ENCODE measurements at regions not wholly inside any gene's neighbourhood (a gene's known extent, or its start where the extent isn't known, plus 50 kb on each side); places are given as distances from the start of the nearest gene placed in this dataset.

DNA sequence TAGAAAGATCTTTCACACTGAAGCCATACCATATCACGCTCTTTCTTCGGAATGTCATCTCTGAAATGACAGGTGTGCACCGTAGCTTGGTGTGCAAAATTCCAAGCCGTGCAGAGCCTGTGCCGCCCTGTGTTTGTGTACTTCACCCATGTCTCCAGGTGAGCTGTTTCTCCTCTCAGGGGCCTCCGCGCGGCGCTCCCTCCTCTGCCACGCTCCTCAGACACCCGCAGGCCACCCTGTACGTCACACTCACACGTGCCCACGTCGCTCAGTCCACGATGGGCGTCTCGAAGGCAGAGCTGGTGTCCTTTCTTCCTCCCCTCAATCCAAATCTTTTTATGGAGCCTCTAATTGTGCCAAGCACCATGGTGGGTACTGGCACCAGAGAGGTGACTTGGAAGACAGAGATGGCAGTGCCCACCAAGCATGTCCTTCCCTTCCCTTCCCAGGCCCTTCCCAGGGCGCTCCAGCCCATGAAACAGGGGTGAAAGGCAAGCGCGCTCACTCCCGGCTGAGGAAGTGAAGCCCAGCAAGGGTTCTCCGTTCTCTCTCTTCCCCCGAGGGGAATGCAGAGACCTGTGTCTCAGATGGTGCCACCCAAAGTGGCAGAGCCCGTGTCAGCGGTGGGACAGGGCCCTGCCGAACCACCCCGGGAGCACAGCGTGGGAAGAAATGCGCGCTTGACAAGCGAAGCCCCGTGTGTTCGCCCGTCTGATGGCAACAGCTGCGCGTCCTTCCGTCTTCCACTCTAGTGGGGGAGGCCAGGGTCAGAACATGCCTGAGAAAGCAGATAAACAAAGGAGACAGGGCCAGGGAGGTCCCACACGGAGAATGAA, 292.5 kb upstream of the SHH start:
- H3K27ac ChIP-seq: no peak overlapping the region
- DNase-seq: no peak

DNA sequence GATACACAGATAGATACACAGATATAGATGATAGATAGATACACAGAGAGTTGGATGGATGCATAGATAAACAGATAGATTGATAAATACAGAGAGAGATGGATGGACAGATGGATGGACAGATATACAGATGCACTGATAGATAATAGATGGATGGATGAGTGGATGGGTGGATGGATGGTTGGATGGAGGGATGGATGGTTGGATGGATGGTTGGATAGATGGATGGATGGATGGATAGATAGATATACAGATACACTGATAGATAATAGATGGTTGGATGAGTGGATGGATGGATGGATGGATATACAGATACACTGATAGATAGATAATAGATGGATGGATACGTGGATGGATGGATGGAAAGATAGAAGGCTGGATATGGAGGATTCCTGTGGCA, 290.0 kb upstream of the SHH start:
- DNase-seq (no peak), ATAC-seq (no peak)
- H3K27me3 ChIP-seq: no peaks in the 10 kb centered on the region
- H3K36me3 ChIP-seq: no peaks in the 10 kb centered on the region
- no peaks in the 10 kb centered on the region for H3K4me1 ChIP-seq
- no peak overlapping the region for H3K27ac ChIP-seq
- H3K4me3 ChIP-seq: no peak overlapping the region
- TF ChIP-seq, protein P1, sequence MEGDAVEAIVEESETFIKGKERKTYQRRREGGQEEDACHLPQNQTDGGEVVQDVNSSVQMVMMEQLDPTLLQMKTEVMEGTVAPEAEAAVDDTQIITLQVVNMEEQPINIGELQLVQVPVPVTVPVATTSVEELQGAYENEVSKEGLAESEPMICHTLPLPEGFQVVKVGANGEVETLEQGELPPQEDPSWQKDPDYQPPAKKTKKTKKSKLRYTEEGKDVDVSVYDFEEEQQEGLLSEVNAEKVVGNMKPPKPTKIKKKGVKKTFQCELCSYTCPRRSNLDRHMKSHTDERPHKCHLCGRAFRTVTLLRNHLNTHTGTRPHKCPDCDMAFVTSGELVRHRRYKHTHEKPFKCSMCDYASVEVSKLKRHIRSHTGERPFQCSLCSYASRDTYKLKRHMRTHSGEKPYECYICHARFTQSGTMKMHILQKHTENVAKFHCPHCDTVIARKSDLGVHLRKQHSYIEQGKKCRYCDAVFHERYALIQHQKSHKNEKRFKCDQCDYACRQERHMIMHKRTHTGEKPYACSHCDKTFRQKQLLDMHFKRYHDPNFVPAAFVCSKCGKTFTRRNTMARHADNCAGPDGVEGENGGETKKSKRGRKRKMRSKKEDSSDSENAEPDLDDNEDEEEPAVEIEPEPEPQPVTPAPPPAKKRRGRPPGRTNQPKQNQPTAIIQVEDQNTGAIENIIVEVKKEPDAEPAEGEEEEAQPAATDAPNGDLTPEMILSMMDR (IDR thresholded peaks at IDR 0.05): no peak
- intact Hi-C loops (cut with DNase I): no loop called here
- no peaks in the 10 kb centered on the region for H3K9me3 ChIP-seq

More for the DNA sequence above, 292.5 kb upstream of the SHH start:
- no peak overlapping the region for H3K4me3 ChIP-seq
- intact Hi-C loops (cut with DNase I): no loop called here
- H3K4me1 ChIP-seq: no peaks in the 10 kb centered on the region
- TF ChIP-seq, protein P1 (IDR thresholded peaks at IDR 0.05): no peak
- no peaks in the 10 kb centered on the region for H3K36me3 ChIP-seq
- H3K9me3 ChIP-seq: no peaks in the 10 kb centered on the region
- ATAC-seq: no peak
- no peaks in the 10 kb centered on the region for H3K27me3 ChIP-seq

DNA sequence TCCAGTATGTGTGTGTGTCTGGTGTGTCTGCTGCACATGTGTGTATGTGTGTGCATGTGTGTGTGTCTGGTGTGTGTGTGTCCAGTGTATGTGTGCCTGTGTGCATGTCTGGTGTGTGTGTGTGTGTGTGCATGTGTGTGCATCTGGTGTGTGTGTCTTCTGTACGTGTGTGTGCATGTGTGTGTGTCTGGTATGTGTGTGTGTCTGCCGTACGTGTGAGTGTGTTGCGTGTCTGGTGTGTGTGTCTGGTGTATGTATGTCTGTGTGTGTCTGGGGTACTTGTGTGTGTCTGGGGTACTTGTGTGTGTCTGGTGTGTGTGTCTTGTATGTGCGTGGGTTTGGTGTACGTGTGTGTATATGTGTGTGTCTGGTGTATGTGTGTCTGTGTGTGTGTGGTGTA, 289.1 kb upstream of the SHH start:
- no peak for ATAC-seq
- intact Hi-C loops (cut with DNase I): no loop called here
- H3K27me3 ChIP-seq: peaks cover 0 to 5% of the 10 kb centered on the region in 2 donors
- H3K36me3 ChIP-seq: no peaks in the 10 kb centered on the region
- TF ChIP-seq, protein P1 (IDR thresholded peaks at IDR 0.05): no peak
- H3K9me3 ChIP-seq: no peaks in the 10 kb centered on the region
- H3K27ac ChIP-seq: no peak overlapping the region
- H3K4me1 ChIP-seq: no peaks in the 10 kb centered on the region
- no peak overlapping the region for H3K4me3 ChIP-seq
- DNase-seq: no peak

DNA sequence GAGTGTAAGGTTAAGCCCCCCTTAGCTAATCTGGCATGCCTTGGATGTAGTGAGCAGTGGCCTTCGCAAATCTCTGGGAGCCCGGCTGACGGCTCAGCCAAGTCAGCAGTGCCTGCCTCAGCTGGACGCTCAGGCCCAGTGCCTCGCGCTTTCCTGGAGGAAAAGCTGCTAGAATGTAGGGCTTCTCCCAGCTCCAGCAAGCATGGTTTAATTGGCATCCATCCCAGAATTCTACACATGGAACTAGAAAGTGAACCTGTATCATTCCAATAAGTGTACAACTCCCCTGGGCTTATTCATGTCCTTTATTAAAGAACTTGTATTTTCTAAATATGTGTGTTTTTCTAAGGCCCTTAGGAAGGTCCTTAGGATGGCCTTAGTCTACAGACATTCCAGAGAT, 287.8 kb upstream of the SHH start:
- TF ChIP-seq, protein P1 (IDR thresholded peaks at IDR 0.05): no peak
- Histone ChIP-seq H3K4me1 (no peaks in the 10 kb centered on the region), H3K4me3 (no peak overlapping the region), H3K9me3 (no peaks in the 10 kb centered on the region), H3K27me3 (peaks cover 0 to 5% of the 10 kb centered on the region in 2 donors), H3K27ac (no peak overlapping the region), H3K36me3 (no peaks in the 10 kb centered on the region)
- DNase-seq (peak in 1 of 4 donors; percentile 16), ATAC-seq (no peak)
- intact Hi-C loops (cut with DNase I): no loop called here

DNA sequence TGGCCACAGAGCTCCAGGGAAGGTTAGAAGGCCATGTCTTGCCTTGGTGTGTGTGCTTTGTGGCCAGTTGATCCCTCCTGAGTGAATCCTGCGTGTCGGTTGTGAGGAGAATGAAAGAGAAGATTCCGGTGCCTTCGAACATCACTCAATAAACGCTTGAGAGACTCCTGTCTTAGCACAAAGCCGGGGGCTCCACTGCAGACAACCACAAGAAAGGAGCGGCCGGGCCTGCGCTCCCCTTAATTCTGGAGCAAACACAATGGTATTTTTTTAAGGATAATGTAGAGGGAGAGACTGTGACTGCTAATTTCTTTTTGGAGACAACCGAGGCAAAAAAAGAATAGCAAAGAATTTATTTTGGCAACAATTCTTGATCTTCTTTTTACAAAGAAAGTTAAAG, 286.8 kb upstream of the SHH start:
- intact Hi-C loops (cut with DNase I): no loop called here
- ATAC-seq: no peak
- Histone ChIP-seq H3K4me3 (no peak overlapping the region), H3K27ac (no peak overlapping the region), H3K9me3 (no peaks in the 10 kb centered on the region), H3K36me3 (no peaks in the 10 kb centered on the region), H3K27me3 (peaks cover 0 to 14% of the 10 kb centered on the region in 2 donors), H3K4me1 (no peaks in the 10 kb centered on the region)
- TF ChIP-seq, protein P1 (IDR thresholded peaks at IDR 0.05): no peak
- DNase-seq: no peak

All from left lung (tissue), 4 donors.